ENCODE measurements at regions not wholly inside any gene's neighbourhood (a gene's known extent, or its start where the extent isn't known, plus 50 kb on each side); places are given as distances from the start of the nearest gene placed in this dataset.

DNA sequence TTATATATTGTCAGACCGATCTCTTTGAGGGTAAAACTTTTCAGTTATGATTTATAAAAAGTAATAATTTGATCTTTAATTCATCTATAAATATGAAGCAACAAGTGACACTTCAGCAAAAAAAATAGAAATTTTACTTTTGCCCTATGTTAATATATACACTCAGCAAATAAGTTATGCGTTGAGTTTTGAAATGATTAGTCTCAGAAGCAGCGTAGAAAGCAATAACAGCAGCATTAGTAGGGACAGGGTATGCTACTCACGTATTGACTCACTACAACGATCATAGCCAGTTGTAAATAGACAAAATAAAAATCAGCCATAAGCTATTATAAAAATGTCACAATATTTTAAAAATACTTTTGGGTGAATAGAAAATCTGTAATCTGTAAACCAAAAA lies 1229.2 kb downstream of the ADGRL3 start:
- H3K4me3 Mint-ChIP-seq (ENCODE audit: low read depth) = no peak overlapping the region
- no peaks in the 10 kb centered on the region for H3K36me3 Mint-ChIP-seq (ENCODE audit: insufficient read depth)
- no peaks in the 10 kb centered on the region for H3K27me3 Mint-ChIP-seq
- no peak overlapping the region for H3K27ac Mint-ChIP-seq
- H3K4me1 Mint-ChIP-seq (ENCODE audit: low read depth) = no peaks in the 10 kb centered on the region
- peaks cover 4% of the 10 kb centered on the region for H3K9me3 Mint-ChIP-seq (ENCODE audit: low read depth)
- DNase-seq (ENCODE audit: low spot score, unreplicated experiment) = no peak
- TF ChIP-seq, protein P1, sequence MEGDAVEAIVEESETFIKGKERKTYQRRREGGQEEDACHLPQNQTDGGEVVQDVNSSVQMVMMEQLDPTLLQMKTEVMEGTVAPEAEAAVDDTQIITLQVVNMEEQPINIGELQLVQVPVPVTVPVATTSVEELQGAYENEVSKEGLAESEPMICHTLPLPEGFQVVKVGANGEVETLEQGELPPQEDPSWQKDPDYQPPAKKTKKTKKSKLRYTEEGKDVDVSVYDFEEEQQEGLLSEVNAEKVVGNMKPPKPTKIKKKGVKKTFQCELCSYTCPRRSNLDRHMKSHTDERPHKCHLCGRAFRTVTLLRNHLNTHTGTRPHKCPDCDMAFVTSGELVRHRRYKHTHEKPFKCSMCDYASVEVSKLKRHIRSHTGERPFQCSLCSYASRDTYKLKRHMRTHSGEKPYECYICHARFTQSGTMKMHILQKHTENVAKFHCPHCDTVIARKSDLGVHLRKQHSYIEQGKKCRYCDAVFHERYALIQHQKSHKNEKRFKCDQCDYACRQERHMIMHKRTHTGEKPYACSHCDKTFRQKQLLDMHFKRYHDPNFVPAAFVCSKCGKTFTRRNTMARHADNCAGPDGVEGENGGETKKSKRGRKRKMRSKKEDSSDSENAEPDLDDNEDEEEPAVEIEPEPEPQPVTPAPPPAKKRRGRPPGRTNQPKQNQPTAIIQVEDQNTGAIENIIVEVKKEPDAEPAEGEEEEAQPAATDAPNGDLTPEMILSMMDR (IDR thresholded peaks at IDR 0.05; ENCODE audit: unreplicated experiment) = no peak

DNA sequence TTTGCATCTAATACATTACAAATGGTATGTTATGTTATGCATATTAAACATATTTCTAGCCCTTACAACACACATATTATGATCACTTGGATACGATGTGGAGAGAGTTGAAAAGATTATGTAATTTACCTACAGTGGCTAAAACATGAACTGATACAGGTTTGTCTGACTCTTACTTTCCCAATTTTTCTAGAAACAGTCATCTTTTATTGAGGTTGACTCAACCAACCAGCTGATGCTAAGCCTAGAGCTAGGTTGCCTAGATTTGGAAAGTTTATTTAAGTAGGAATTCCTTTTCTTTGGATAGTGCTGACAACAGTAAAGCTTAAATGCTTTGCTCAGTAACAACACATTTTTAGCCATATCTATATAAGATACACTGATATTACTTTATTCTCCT lies 1215.1 kb downstream of the ADGRL3 start:
- Mint-ChIP-seq H3K36me3 (ENCODE audit: insufficient read depth) (no peaks in the 10 kb centered on the region), H3K4me1 (ENCODE audit: low read depth) (no peaks in the 10 kb centered on the region), H3K27ac (no peak overlapping the region), H3K27me3 (no peaks in the 10 kb centered on the region), H3K9me3 (ENCODE audit: low read depth) (no peaks in the 10 kb centered on the region), H3K4me3 (ENCODE audit: low read depth) (no peak overlapping the region)
- no peak for DNase-seq (ENCODE audit: low spot score, unreplicated experiment)
- TF ChIP-seq, protein P1 (IDR thresholded peaks at IDR 0.05; ENCODE audit: unreplicated experiment) = no peak

DNA sequence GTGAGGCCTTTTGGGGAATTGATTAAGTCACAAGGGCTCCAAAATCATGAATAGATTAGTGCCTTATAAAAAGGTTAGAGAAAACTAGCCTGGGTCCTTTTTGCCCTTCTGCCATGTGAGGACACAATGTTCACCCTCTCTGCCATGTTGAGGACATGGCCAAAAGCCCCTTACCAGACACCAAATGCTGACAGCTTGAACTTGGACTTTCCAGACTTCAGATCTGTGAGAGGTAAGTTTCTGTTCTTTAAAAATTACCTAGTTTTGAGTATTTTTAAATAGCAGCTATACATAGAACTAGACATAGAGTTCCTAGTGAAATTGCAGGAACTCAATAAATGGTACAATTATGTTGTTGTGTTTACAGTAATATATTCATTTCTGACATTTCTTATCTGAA lies 1214.4 kb downstream of the ADGRL3 start:
- no peak overlapping the region for H3K27ac Mint-ChIP-seq
- no peaks in the 10 kb centered on the region for H3K36me3 Mint-ChIP-seq (ENCODE audit: insufficient read depth)
- H3K4me1 Mint-ChIP-seq (ENCODE audit: low read depth) = no peaks in the 10 kb centered on the region
- H3K4me3 Mint-ChIP-seq (ENCODE audit: low read depth) = no peak overlapping the region
- DNase-seq (ENCODE audit: low spot score, unreplicated experiment) = no peak
- no peaks in the 10 kb centered on the region for H3K9me3 Mint-ChIP-seq (ENCODE audit: low read depth)
- TF ChIP-seq, protein P1 (IDR thresholded peaks at IDR 0.05; ENCODE audit: unreplicated experiment) = no peak
- H3K27me3 Mint-ChIP-seq = no peaks in the 10 kb centered on the region

DNA sequence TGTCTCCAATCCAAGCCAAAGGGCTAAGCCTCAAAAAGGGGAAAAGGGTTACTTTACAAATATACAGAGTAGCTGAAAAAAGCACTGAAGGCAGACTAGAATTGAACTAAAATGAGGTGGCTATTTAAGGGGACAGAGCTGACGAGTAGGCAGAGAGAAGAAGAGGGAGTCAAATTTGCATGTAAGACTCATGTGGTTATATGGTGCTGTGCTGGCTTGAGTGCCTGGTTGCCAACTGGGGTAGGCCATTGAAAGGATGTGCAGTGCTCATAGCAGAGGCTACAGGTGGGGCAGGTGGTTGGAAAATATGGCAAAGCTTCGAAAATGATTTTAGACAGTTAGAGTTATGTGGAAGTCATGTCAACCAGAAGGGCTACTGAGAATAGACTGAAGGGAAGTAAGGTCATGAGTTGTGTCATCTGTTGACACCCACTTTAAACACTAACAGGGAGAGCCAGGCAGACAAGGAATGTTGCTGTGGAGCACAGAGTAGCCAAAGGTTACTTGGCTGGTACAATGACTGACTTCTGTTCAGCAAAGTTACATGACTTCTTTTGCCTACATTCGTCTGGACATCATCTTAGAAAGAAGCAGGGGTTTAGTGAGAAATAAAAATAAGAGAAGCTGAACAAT lies 1210.4 kb downstream of the ADGRL3 start:
- no peak for DNase-seq (ENCODE audit: low spot score, unreplicated experiment)
- Mint-ChIP-seq H3K4me3 (ENCODE audit: low read depth) (no peak overlapping the region), H3K36me3 (ENCODE audit: insufficient read depth) (no peaks in the 10 kb centered on the region), H3K27me3 (no peaks in the 10 kb centered on the region), H3K9me3 (ENCODE audit: low read depth) (no peaks in the 10 kb centered on the region), H3K27ac (no peak overlapping the region), H3K4me1 (ENCODE audit: low read depth) (no peaks in the 10 kb centered on the region)
- TF ChIP-seq, protein P1 (IDR thresholded peaks at IDR 0.05; ENCODE audit: unreplicated experiment) = no peak

DNA sequence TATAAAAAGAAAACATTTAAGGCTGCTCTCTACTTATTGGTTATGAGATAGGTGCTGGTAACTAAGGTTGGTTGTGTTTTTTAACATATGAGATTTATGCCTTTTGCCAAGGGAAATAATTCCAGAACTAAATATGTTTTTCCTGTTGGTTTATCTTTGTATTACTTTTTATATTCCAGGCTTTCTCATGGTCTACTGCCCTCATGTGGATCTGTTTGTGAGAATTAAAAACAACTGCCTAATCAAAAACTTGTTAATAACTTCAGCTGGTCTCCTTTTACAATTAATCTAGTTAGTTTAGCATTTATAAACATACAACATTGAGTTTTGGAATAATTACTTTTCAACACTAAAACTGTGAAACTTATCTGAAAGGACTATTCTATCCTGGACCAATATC lies 1208.3 kb downstream of the ADGRL3 start:
- no peak for DNase-seq (ENCODE audit: low spot score, unreplicated experiment)
- Mint-ChIP-seq H3K36me3 (ENCODE audit: insufficient read depth) (no peaks in the 10 kb centered on the region), H3K9me3 (ENCODE audit: low read depth) (no peaks in the 10 kb centered on the region), H3K4me1 (ENCODE audit: low read depth) (no peaks in the 10 kb centered on the region), H3K4me3 (ENCODE audit: low read depth) (no peak overlapping the region), H3K27me3 (no peaks in the 10 kb centered on the region), H3K27ac (no peak overlapping the region)
- TF ChIP-seq, protein P1 (IDR thresholded peaks at IDR 0.05; ENCODE audit: unreplicated experiment) = no peak
